GM23338 (cell line): ENCODE measurements at regions not wholly inside any gene's neighbourhood (a gene's known extent, or its start where the extent isn't known, plus 50 kb on each side); places are given as distances from the start of the nearest gene placed in this dataset.

Experiments
- ATAC-seq: fragments of 200-7000 bp; cut with Tn5 transposase; 3 replicates; pipeline ENCODE4 v1.9.1; 2020
- DNase-seq: peaks from one replicate; pipeline ENCODE4 v3.0.0-alpha.2; 2015; ENCODE audit warnings: low spot score
- H2AFZ ChIP-seq: fragments of 200-600 bp; sonication (generic); 2 replicates; pipeline ENCODE4 v1.8.0; 2016; ENCODE audit warnings: antibody characterized with exemption, mild to moderate bottlenecking, moderate library complexity
- H3F3A ChIP-seq: fragments of 200-600 bp; sonication (generic); replicated peaks from 2 replicates; pipeline ENCODE4 v1.8.0; 2017; ENCODE audit warnings: antibody characterized with exemption, mixed run types, low read depth
- H3K27ac ChIP-seq: fragments of 200-600 bp; sonication (generic); 2 replicates; pipeline ENCODE4 v1.6.1; 2016; ENCODE audit warnings: low read depth
- H3K27me3 ChIP-seq: fragments of 200-600 bp; sonication (generic); 2 replicates; pipeline ENCODE4 v1.8.0; 2016; ENCODE audit warnings: mild to moderate bottlenecking, mixed run types, moderate library complexity; ENCODE audit not compliant: insufficient read depth
- H3K36me3 ChIP-seq: fragments of 200-600 bp; sonication (generic); 2 replicates; pipeline ENCODE4 v1.8.0; 2016; ENCODE audit warnings: mild to moderate bottlenecking; ENCODE audit not compliant: insufficient read depth
- H3K4me1 ChIP-seq: fragments of 200-600 bp; sonication (generic); 2 replicates; pipeline ENCODE4 v1.8.0; 2016; ENCODE audit warnings: mild to moderate bottlenecking, moderate library complexity; ENCODE audit not compliant: insufficient read depth
- H3K4me2 ChIP-seq: fragments of 200-600 bp; sonication (generic); 2 replicates; pipeline ENCODE4 v1.7.1; 2017; ENCODE audit warnings: mixed run types
- H3K4me3 ChIP-seq: fragments of 200-600 bp; sonication (generic); 2 replicates; pipeline ENCODE4 v1.6.1; 2016; ENCODE audit warnings: mixed run types
- H3K79me2 ChIP-seq: fragments of 200-600 bp; sonication (generic); replicated peaks from 2 replicates; pipeline ENCODE4 v1.8.0; 2017; ENCODE audit warnings: mild to moderate bottlenecking; ENCODE audit not compliant: insufficient read depth
- H3K9me2 ChIP-seq: fragments of 200-600 bp; sonication (generic); 2 replicates; pipeline ENCODE4 v1.8.0; 2017; ENCODE audit not compliant: insufficient read depth
- H4K20me1 ChIP-seq: fragments of 200-600 bp; sonication (generic); replicated peaks from 2 replicates; pipeline ENCODE4 v1.8.0; 2017; ENCODE audit warnings: mild to moderate bottlenecking; ENCODE audit not compliant: insufficient read depth
- H3K27ac Mint-ChIP-seq: 2 replicates; pipeline ENCODE4 v1.8.0; 2020; ENCODE audit warnings: inconsistent platforms, mild to moderate bottlenecking, moderate library complexity, mixed read lengths
- H3K27me3 Mint-ChIP-seq: 3 replicates; pipeline ENCODE4 v1.8.0; 2022; ENCODE audit warnings: low read depth, mild to moderate bottlenecking, moderate library complexity, mixed read lengths, inconsistent platforms; ENCODE audit not compliant: insufficient read depth, poor library complexity
- H3K36me3 Mint-ChIP-seq: 3 replicates; pipeline ENCODE4 v1.8.0; 2021; ENCODE audit warnings: low read depth, mild to moderate bottlenecking, inconsistent platforms, moderate library complexity, mixed read lengths
- H3K4me1 Mint-ChIP-seq: 3 replicates; pipeline ENCODE4 v1.8.0; 2020; ENCODE audit warnings: mild to moderate bottlenecking, inconsistent platforms, mixed read lengths
- H3K4me3 Mint-ChIP-seq: 3 replicates; pipeline ENCODE4 v1.8.0; 2021; ENCODE audit warnings: moderate library complexity, mild to moderate bottlenecking, inconsistent platforms, mixed read lengths
- H3K9me3 Mint-ChIP-seq: 3 replicates; pipeline ENCODE4 v1.8.0; 2020; ENCODE audit warnings: moderate library complexity, mild to moderate bottlenecking, inconsistent platforms, mixed read lengths
- CREB1 ChIP-seq: fragments of 250-450 bp; sonication (Bioruptor Pico); IDR thresholded peaks from 2 replicates; pipeline ENCODE4 v1.5.0; 2020; ENCODE audit warnings: low read depth, mild to moderate bottlenecking, moderate library complexity
- ETS1 ChIP-seq: IDR thresholded peaks from 2 replicates; pipeline ENCODE4 v1.6.1; 2016; ENCODE audit warnings: antibody characterized with exemption
- EZH2 ChIP-seq: fragments of 200-600 bp; sonication (generic); IDR thresholded peaks from one replicate; pipeline ENCODE4 v1.8.0; 2017; ENCODE audit warnings: antibody characterized with exemption, mild to moderate bottlenecking, low read depth; ENCODE audit not compliant: unreplicated experiment
- EZH2phosphoT487 ChIP-seq: fragments of 200-600 bp; sonication (generic); IDR thresholded peaks from one replicate; pipeline ENCODE4 v1.8.1; 2018; ENCODE audit warnings: antibody characterized with exemption; ENCODE audit not compliant: unreplicated experiment
- JUNB ChIP-seq: IDR thresholded peaks from one replicate; pipeline ENCODE4 v1.6.1; 2016; ENCODE audit warnings: antibody characterized with exemption; ENCODE audit not compliant: unreplicated experiment
- NANOG ChIP-seq: IDR thresholded peaks from 2 replicates; pipeline ENCODE4 v1.6.1; 2016; ENCODE audit warnings: antibody characterized with exemption, borderline replicate concordance
- POLR2AphosphoS5 ChIP-seq: IDR thresholded peaks from 2 replicates; pipeline ENCODE4 v1.6.1; 2016; ENCODE audit warnings: antibody characterized with exemption, low read depth
- STAT1 ChIP-seq: IDR thresholded peaks from one replicate; pipeline ENCODE4 v1.6.1; 2016; ENCODE audit warnings: antibody characterized with exemption; ENCODE audit not compliant: unreplicated experiment
- ZNF114 ChIP-seq: fragments of 250-450 bp; sonication (Bioruptor Pico); IDR thresholded peaks from 2 replicates; pipeline ENCODE4 v1.5.0; 2020; ENCODE audit warnings: mild to moderate bottlenecking, moderate library complexity
- ZNF331 ChIP-seq: fragments of 250-450 bp; sonication (Bioruptor Pico); IDR thresholded peaks from 2 replicates; pipeline ENCODE4 v1.5.0; 2020; ENCODE audit warnings: low read depth, mild to moderate bottlenecking, moderate library complexity
- TF ChIP-seq, protein P1 (sequence below), 2 experiments: fragments of 200-600 bp in 1 of 2; sonication (generic) in 1 of 2; conservative IDR thresholded peaks; 2 replicates each; pipeline versions ENCODE4 v1.5.1 to v1.6.1; 2016 to 2017; ENCODE audit warnings: antibody characterized with exemption in 2 of 2, low read depth in 2 of 2, mild to moderate bottlenecking in 2 of 2, moderate library complexity in 1 of 2
- TF ChIP-seq, protein P2 (sequence below): IDR thresholded peaks from one replicate; pipeline ENCODE4 v1.6.1; 2018; ENCODE audit warnings: antibody characterized with exemption; ENCODE audit not compliant: unreplicated experiment

DNA sequence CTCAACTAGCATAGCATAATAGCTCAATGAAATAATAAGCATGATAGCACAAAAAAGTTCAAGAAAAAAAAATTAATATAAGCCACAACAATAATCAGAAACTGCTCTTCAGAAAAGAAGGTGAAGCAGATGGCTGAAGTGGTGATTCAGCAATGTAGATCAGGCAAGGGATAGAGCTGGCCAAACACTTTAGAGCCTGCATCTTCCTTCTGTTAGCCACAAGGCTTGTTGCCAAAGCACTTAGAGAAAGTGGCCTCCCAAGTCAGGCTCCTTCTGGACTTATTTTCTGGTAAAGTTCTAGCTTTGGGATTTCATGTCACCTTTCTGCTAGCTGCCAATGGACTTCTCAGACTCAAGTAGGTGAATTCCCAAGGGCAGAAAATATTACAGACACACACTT lies 60.3 kb upstream of the C1orf87 start (continued):
- TF ChIP-seq, protein P1, sequence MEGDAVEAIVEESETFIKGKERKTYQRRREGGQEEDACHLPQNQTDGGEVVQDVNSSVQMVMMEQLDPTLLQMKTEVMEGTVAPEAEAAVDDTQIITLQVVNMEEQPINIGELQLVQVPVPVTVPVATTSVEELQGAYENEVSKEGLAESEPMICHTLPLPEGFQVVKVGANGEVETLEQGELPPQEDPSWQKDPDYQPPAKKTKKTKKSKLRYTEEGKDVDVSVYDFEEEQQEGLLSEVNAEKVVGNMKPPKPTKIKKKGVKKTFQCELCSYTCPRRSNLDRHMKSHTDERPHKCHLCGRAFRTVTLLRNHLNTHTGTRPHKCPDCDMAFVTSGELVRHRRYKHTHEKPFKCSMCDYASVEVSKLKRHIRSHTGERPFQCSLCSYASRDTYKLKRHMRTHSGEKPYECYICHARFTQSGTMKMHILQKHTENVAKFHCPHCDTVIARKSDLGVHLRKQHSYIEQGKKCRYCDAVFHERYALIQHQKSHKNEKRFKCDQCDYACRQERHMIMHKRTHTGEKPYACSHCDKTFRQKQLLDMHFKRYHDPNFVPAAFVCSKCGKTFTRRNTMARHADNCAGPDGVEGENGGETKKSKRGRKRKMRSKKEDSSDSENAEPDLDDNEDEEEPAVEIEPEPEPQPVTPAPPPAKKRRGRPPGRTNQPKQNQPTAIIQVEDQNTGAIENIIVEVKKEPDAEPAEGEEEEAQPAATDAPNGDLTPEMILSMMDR (conservative IDR thresholded peaks at IDR 0.05; ENCODE audit: low read depth in 2 of 2) = no peak

DNA sequence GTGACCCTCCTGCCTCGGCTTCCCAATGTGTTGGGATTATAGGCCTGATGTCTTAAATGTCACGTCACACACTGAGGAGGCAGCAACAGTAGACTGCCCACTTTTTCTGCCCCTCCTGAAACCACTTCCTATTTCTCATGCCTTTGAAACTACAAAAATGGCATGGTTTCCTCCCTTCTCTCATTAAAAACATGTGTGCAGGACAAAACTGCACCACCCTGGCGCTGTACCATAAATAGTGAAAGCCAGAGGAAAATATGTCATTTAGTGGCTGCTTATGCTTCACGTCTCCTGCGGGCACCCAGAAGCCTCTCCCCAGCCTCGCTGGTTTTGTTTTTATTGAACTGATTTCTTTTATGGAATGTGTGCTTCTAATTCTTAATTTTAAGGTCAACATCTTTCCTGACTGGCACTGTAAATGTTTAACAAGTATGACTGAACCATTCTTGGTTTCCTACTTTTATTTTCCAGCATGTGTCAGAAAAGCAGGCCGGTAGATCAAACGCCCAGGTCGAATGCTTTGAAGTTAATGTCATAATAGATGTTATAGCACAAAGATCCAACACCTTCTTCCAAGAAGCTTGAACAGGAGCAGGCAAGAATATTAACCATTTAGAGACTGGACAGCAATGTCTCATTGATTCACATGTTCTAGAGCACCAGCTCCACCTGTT lies 59.6 kb upstream of the C1orf87 start:
- Histone ChIP-seq H3K9me2 (no peaks in the 10 kb centered on the region), H4K20me1 (no peaks in the 10 kb centered on the region), H3K4me1 (no peaks in the 10 kb centered on the region), H2AFZ (no peak overlapping the region), H3K27ac (no peak overlapping the region), H3K79me2 (no peaks in the 10 kb centered on the region), H3K4me3 (no peak overlapping the region), H3K27me3 (no peaks in the 10 kb centered on the region), H3K36me3 (no peaks in the 10 kb centered on the region), H3F3A (no peaks in the 10 kb centered on the region), H3K4me2 (no peak overlapping the region)
- Mint-ChIP-seq H3K4me3 (no peak overlapping the region), H3K9me3 (no peaks in the 10 kb centered on the region), H3K27me3 (no peaks in the 10 kb centered on the region), H3K4me1 (no peaks in the 10 kb centered on the region; the same call in 2 of the 3 replicates), H3K27ac (no peak overlapping the region), H3K36me3 (no peaks in the 10 kb centered on the region)
- ATAC-seq = no peak
- no peak for DNase-seq
- TF ChIP-seq ZNF331 (CRISPR knock-in tag) (no peak), ETS1 (no peak), EZH2 (no peak), POLR2AphosphoS5 (no peak), NANOG (no peak), ZNF114 (no peak), EZH2phosphoT487 (no peak), STAT1 (no peak), CREB1 (no peak), JUNB (no peak)
- TF ChIP-seq, protein P1 (conservative IDR thresholded peaks at IDR 0.05; ENCODE audit: low read depth in 2 of 2) = no peak
- TF ChIP-seq, protein P2, sequence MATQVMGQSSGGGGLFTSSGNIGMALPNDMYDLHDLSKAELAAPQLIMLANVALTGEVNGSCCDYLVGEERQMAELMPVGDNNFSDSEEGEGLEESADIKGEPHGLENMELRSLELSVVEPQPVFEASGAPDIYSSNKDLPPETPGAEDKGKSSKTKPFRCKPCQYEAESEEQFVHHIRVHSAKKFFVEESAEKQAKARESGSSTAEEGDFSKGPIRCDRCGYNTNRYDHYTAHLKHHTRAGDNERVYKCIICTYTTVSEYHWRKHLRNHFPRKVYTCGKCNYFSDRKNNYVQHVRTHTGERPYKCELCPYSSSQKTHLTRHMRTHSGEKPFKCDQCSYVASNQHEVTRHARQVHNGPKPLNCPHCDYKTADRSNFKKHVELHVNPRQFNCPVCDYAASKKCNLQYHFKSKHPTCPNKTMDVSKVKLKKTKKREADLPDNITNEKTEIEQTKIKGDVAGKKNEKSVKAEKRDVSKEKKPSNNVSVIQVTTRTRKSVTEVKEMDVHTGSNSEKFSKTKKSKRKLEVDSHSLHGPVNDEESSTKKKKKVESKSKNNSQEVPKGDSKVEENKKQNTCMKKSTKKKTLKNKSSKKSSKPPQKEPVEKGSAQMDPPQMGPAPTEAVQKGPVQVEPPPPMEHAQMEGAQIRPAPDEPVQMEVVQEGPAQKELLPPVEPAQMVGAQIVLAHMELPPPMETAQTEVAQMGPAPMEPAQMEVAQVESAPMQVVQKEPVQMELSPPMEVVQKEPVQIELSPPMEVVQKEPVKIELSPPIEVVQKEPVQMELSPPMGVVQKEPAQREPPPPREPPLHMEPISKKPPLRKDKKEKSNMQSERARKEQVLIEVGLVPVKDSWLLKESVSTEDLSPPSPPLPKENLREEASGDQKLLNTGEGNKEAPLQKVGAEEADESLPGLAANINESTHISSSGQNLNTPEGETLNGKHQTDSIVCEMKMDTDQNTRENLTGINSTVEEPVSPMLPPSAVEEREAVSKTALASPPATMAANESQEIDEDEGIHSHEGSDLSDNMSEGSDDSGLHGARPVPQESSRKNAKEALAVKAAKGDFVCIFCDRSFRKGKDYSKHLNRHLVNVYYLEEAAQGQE = no peak
